Osteoblast (primary cell): ENCODE measurements at regions not wholly inside any gene's neighbourhood (a gene's known extent, or its start where the extent isn't known, plus 50 kb on each side); places are given as distances from the start of the nearest gene placed in this dataset.
A peak's percentile ranks its signal among the peaks of the same experiment; 100 is the strongest.

ENCODE experiments used
- DNase-seq: peaks from one replicate; pipeline ENCODE4 v3.0.0; 2011; ENCODE audit warnings: low spot score, mixed read lengths; ENCODE audit not compliant: insufficient read length; ENCODE audit errors: missing footprints
- H2AFZ ChIP-seq: 2 replicates; pipeline ENCODE4 v1.6.0; 2011; ENCODE audit warnings: mild to moderate bottlenecking, low read length
- H3K27ac ChIP-seq: 2 replicates; pipeline ENCODE4 v1.5.1; 2011; ENCODE audit warnings: mild to moderate bottlenecking, low read depth, low read length, moderate library complexity
- H3K27me3 ChIP-seq: 2 replicates; pipeline ENCODE4 v1.6.0; 2012; ENCODE audit warnings: mild to moderate bottlenecking, control low read depth, inconsistent platforms, low read length, moderate library complexity; ENCODE audit not compliant: insufficient read depth
- H3K36me3 ChIP-seq: 2 replicates; pipeline ENCODE4 v1.5.1; 2011; ENCODE audit warnings: mild to moderate bottlenecking, low read length, control low read depth, moderate library complexity; ENCODE audit not compliant: insufficient read depth
- H3K4me1 ChIP-seq: 2 replicates; pipeline ENCODE4 v1.5.1; 2011; ENCODE audit warnings: mild to moderate bottlenecking, low read length, control low read depth, moderate library complexity; ENCODE audit not compliant: insufficient read depth
- H3K4me2 ChIP-seq: 2 replicates; pipeline ENCODE4 v1.6.0; 2011; ENCODE audit warnings: mild to moderate bottlenecking, low read length; ENCODE audit not compliant: insufficient read depth
- H3K4me3 ChIP-seq: fragments of 200-600 bp; sonication (generic); 3 replicates; pipeline ENCODE4 v1.5.1; 2012; ENCODE audit warnings: mild to moderate bottlenecking, low read length, inconsistent platforms; ENCODE audit not compliant: insufficient read depth
- H3K79me2 ChIP-seq: 2 replicates; pipeline ENCODE4 v1.6.0; 2012; ENCODE audit warnings: mild to moderate bottlenecking, low read length, control low read depth, inconsistent platforms; ENCODE audit not compliant: insufficient read depth
- H3K9me3 ChIP-seq: 2 replicates; pipeline ENCODE4 v1.5.1; 2011; ENCODE audit warnings: low read depth, low read length, control low read depth
- H4K20me1 ChIP-seq: 2 replicates; pipeline ENCODE4 v1.6.0; 2012; ENCODE audit warnings: mild to moderate bottlenecking, low read length, control low read depth; ENCODE audit not compliant: insufficient read depth
- TF ChIP-seq, protein P1 (sequence below): IDR thresholded peaks from 2 replicates; pipeline ENCODE4 v1.5.1; 2011; ENCODE audit warnings: mild to moderate bottlenecking, low read depth, low read length, moderate library complexity; ENCODE audit errors: extremely low read depth

GRCh38 chr16:87210894-87211293, 106.3 kb downstream of the C16orf95 start:
- peak overlapping the region; percentile 51 for H3K4me2 ChIP-seq
- H4K20me1 ChIP-seq = no peaks in the 10 kb centered on the region
- no peaks in the 10 kb centered on the region for H3K79me2 ChIP-seq
- H3K4me1 ChIP-seq = peaks cover 48% of the 10 kb centered on the region
- H3K9me3 ChIP-seq = no peaks in the 10 kb centered on the region
- H3K27me3 ChIP-seq = no peaks in the 10 kb centered on the region
- TF ChIP-seq, protein P1, sequence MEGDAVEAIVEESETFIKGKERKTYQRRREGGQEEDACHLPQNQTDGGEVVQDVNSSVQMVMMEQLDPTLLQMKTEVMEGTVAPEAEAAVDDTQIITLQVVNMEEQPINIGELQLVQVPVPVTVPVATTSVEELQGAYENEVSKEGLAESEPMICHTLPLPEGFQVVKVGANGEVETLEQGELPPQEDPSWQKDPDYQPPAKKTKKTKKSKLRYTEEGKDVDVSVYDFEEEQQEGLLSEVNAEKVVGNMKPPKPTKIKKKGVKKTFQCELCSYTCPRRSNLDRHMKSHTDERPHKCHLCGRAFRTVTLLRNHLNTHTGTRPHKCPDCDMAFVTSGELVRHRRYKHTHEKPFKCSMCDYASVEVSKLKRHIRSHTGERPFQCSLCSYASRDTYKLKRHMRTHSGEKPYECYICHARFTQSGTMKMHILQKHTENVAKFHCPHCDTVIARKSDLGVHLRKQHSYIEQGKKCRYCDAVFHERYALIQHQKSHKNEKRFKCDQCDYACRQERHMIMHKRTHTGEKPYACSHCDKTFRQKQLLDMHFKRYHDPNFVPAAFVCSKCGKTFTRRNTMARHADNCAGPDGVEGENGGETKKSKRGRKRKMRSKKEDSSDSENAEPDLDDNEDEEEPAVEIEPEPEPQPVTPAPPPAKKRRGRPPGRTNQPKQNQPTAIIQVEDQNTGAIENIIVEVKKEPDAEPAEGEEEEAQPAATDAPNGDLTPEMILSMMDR = no peak
- H3K27ac ChIP-seq = peak overlapping the region; percentile 89
- DNase-seq = no peak
- no peak overlapping the region for H2AFZ ChIP-seq
- H3K4me3 ChIP-seq = no peak overlapping the region
- H3K36me3 ChIP-seq = no peaks in the 10 kb centered on the region

- Histone ChIP-seq H3K9me3 (no peaks in the 10 kb centered on the region), H2AFZ (no peak overlapping the region), H3K4me3 (peak overlapping the region; percentile 5), H4K20me1 (no peaks in the 10 kb centered on the region), H3K79me2 (no peaks in the 10 kb centered on the region), H3K27me3 (no peaks in the 10 kb centered on the region), H3K4me2 (peak overlapping the region; percentile 51), H3K36me3 (no peaks in the 10 kb centered on the region), H3K27ac (peak overlapping the region; percentile 89), H3K4me1 (peaks cover 47% of the 10 kb centered on the region)
- TF ChIP-seq, protein P1 = no peak
- DNase-seq = no peak
Measured at GRCh38 chr16:87212026-87212425, 105.2 kb downstream of the C16orf95 start.

GRCh38 chr16:87213536-87213935, 103.7 kb downstream of the C16orf95 start:
- Histone ChIP-seq H3K27ac (no peak overlapping the region), H3K4me2 (no peak overlapping the region), H3K4me1 (peaks cover 35% of the 10 kb centered on the region), H3K4me3 (no peak overlapping the region), H3K79me2 (no peaks in the 10 kb centered on the region), H2AFZ (no peak overlapping the region), H3K36me3 (no peaks in the 10 kb centered on the region), H4K20me1 (no peaks in the 10 kb centered on the region), H3K27me3 (no peaks in the 10 kb centered on the region), H3K9me3 (no peaks in the 10 kb centered on the region)
- TF ChIP-seq, protein P1 = no peak
- DNase-seq = no peak

- Histone ChIP-seq H3K9me3 (no peaks in the 10 kb centered on the region), H3K4me2 (peak overlapping the region; percentile 86), H3K27ac (peak overlapping the region; percentile 83), H3K36me3 (no peaks in the 10 kb centered on the region), H3K4me3 (peak overlapping the region; percentile 71), H4K20me1 (no peaks in the 10 kb centered on the region), H2AFZ (peak overlapping the region; percentile 90), H3K4me1 (peaks cover 27% of the 10 kb centered on the region), H3K27me3 (no peaks in the 10 kb centered on the region), H3K79me2 (no peaks in the 10 kb centered on the region)
- TF ChIP-seq, protein P1 = no peak
- DNase-seq = no peak
Measured at GRCh38 chr16:87216148-87216840, 100.9 kb downstream of the C16orf95 start.
